GM23338 (cell line): ENCODE measurements at regions not wholly inside any gene's neighbourhood (a gene's known extent, or its start where the extent isn't known, plus 50 kb on each side); places are given as distances from the start of the nearest gene placed in this dataset.

Experiments used
- CREB1 ChIP-seq: fragments of 250-450 bp; sonication (Bioruptor Pico); IDR thresholded peaks from 2 replicates; pipeline ENCODE4 v1.5.0; 2020; ENCODE audit warnings: low read depth, mild to moderate bottlenecking, moderate library complexity
- EZH2 ChIP-seq: fragments of 200-600 bp; sonication (generic); IDR thresholded peaks from one replicate; pipeline ENCODE4 v1.8.0; 2017; ENCODE audit warnings: antibody characterized with exemption, mild to moderate bottlenecking, low read depth; ENCODE audit not compliant: unreplicated experiment
- EZH2phosphoT487 ChIP-seq: fragments of 200-600 bp; sonication (generic); IDR thresholded peaks from one replicate; pipeline ENCODE4 v1.8.1; 2018; ENCODE audit warnings: antibody characterized with exemption; ENCODE audit not compliant: unreplicated experiment
- JUNB ChIP-seq: IDR thresholded peaks from one replicate; pipeline ENCODE4 v1.6.1; 2016; ENCODE audit warnings: antibody characterized with exemption; ENCODE audit not compliant: unreplicated experiment
- NANOG ChIP-seq: IDR thresholded peaks from 2 replicates; pipeline ENCODE4 v1.6.1; 2016; ENCODE audit warnings: antibody characterized with exemption, borderline replicate concordance
- POLR2AphosphoS5 ChIP-seq: IDR thresholded peaks from 2 replicates; pipeline ENCODE4 v1.6.1; 2016; ENCODE audit warnings: antibody characterized with exemption, low read depth
- STAT1 ChIP-seq: IDR thresholded peaks from one replicate; pipeline ENCODE4 v1.6.1; 2016; ENCODE audit warnings: antibody characterized with exemption; ENCODE audit not compliant: unreplicated experiment
- ZNF114 ChIP-seq: fragments of 250-450 bp; sonication (Bioruptor Pico); IDR thresholded peaks from 2 replicates; pipeline ENCODE4 v1.5.0; 2020; ENCODE audit warnings: mild to moderate bottlenecking, moderate library complexity
- ZNF331 ChIP-seq: fragments of 250-450 bp; sonication (Bioruptor Pico); IDR thresholded peaks from 2 replicates; pipeline ENCODE4 v1.5.0; 2020; ENCODE audit warnings: low read depth, mild to moderate bottlenecking, moderate library complexity
- TF ChIP-seq, protein P1 (sequence below), 2 experiments: fragments of 200-600 bp in 1 of 2; sonication (generic) in 1 of 2; conservative IDR thresholded peaks; 2 replicates each; pipeline versions ENCODE4 v1.5.1 to v1.6.1; 2016 to 2017; ENCODE audit warnings: antibody characterized with exemption in 2 of 2, low read depth in 2 of 2, mild to moderate bottlenecking in 2 of 2, moderate library complexity in 1 of 2
- TF ChIP-seq, protein P2 (sequence below): IDR thresholded peaks from one replicate; pipeline ENCODE4 v1.6.1; 2018; ENCODE audit warnings: antibody characterized with exemption; ENCODE audit not compliant: unreplicated experiment
- TF ChIP-seq, protein P3 (sequence below): fragments of 250-450 bp; sonication (Bioruptor Pico); IDR thresholded peaks from 2 replicates; pipeline ENCODE4 v1.5.0; 2020; ENCODE audit warnings: mild to moderate bottlenecking, moderate library complexity
- TF ChIP-seq, protein P4 (sequence below): IDR thresholded peaks from 2 replicates; pipeline ENCODE4 v1.6.1; 2016; ENCODE audit warnings: antibody characterized with exemption

DNA sequence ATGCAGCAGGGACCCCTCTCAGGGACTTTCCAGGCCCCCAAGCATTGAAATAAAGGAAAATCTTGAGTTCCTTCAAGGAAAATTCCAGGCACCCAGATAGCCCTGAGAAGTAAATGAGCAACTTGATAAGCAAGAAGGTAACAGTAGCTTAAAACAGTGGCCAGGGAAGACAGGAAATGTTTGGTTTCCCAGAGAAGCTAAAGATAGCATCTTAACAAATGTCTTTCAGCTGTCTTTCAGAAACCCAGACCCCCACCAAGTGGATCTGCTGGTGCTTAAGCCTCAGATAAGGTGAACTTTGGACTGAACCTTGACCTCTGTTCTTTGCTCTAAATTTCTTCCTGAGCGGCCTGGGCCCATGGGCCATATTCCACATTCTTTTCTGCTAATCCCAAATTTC lies 117.8 kb upstream of the CST7 start:
- TF ChIP-seq POLR2AphosphoS5: no peak
- TF ChIP-seq CREB1 (CRISPR knock-in tag): no peak
- TF ChIP-seq EZH2: no peak
- TF ChIP-seq, protein P1, sequence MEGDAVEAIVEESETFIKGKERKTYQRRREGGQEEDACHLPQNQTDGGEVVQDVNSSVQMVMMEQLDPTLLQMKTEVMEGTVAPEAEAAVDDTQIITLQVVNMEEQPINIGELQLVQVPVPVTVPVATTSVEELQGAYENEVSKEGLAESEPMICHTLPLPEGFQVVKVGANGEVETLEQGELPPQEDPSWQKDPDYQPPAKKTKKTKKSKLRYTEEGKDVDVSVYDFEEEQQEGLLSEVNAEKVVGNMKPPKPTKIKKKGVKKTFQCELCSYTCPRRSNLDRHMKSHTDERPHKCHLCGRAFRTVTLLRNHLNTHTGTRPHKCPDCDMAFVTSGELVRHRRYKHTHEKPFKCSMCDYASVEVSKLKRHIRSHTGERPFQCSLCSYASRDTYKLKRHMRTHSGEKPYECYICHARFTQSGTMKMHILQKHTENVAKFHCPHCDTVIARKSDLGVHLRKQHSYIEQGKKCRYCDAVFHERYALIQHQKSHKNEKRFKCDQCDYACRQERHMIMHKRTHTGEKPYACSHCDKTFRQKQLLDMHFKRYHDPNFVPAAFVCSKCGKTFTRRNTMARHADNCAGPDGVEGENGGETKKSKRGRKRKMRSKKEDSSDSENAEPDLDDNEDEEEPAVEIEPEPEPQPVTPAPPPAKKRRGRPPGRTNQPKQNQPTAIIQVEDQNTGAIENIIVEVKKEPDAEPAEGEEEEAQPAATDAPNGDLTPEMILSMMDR (conservative IDR thresholded peaks at IDR 0.05; ENCODE audit: low read depth in 2 of 2): no peak
- TF ChIP-seq STAT1: no peak
- TF ChIP-seq EZH2phosphoT487: no peak
- TF ChIP-seq ZNF114 (CRISPR knock-in tag): no peak
- no peak for TF ChIP-seq NANOG
- TF ChIP-seq JUNB: no peak
- TF ChIP-seq, protein P2, sequence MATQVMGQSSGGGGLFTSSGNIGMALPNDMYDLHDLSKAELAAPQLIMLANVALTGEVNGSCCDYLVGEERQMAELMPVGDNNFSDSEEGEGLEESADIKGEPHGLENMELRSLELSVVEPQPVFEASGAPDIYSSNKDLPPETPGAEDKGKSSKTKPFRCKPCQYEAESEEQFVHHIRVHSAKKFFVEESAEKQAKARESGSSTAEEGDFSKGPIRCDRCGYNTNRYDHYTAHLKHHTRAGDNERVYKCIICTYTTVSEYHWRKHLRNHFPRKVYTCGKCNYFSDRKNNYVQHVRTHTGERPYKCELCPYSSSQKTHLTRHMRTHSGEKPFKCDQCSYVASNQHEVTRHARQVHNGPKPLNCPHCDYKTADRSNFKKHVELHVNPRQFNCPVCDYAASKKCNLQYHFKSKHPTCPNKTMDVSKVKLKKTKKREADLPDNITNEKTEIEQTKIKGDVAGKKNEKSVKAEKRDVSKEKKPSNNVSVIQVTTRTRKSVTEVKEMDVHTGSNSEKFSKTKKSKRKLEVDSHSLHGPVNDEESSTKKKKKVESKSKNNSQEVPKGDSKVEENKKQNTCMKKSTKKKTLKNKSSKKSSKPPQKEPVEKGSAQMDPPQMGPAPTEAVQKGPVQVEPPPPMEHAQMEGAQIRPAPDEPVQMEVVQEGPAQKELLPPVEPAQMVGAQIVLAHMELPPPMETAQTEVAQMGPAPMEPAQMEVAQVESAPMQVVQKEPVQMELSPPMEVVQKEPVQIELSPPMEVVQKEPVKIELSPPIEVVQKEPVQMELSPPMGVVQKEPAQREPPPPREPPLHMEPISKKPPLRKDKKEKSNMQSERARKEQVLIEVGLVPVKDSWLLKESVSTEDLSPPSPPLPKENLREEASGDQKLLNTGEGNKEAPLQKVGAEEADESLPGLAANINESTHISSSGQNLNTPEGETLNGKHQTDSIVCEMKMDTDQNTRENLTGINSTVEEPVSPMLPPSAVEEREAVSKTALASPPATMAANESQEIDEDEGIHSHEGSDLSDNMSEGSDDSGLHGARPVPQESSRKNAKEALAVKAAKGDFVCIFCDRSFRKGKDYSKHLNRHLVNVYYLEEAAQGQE: no peak
- TF ChIP-seq, protein P3, sequence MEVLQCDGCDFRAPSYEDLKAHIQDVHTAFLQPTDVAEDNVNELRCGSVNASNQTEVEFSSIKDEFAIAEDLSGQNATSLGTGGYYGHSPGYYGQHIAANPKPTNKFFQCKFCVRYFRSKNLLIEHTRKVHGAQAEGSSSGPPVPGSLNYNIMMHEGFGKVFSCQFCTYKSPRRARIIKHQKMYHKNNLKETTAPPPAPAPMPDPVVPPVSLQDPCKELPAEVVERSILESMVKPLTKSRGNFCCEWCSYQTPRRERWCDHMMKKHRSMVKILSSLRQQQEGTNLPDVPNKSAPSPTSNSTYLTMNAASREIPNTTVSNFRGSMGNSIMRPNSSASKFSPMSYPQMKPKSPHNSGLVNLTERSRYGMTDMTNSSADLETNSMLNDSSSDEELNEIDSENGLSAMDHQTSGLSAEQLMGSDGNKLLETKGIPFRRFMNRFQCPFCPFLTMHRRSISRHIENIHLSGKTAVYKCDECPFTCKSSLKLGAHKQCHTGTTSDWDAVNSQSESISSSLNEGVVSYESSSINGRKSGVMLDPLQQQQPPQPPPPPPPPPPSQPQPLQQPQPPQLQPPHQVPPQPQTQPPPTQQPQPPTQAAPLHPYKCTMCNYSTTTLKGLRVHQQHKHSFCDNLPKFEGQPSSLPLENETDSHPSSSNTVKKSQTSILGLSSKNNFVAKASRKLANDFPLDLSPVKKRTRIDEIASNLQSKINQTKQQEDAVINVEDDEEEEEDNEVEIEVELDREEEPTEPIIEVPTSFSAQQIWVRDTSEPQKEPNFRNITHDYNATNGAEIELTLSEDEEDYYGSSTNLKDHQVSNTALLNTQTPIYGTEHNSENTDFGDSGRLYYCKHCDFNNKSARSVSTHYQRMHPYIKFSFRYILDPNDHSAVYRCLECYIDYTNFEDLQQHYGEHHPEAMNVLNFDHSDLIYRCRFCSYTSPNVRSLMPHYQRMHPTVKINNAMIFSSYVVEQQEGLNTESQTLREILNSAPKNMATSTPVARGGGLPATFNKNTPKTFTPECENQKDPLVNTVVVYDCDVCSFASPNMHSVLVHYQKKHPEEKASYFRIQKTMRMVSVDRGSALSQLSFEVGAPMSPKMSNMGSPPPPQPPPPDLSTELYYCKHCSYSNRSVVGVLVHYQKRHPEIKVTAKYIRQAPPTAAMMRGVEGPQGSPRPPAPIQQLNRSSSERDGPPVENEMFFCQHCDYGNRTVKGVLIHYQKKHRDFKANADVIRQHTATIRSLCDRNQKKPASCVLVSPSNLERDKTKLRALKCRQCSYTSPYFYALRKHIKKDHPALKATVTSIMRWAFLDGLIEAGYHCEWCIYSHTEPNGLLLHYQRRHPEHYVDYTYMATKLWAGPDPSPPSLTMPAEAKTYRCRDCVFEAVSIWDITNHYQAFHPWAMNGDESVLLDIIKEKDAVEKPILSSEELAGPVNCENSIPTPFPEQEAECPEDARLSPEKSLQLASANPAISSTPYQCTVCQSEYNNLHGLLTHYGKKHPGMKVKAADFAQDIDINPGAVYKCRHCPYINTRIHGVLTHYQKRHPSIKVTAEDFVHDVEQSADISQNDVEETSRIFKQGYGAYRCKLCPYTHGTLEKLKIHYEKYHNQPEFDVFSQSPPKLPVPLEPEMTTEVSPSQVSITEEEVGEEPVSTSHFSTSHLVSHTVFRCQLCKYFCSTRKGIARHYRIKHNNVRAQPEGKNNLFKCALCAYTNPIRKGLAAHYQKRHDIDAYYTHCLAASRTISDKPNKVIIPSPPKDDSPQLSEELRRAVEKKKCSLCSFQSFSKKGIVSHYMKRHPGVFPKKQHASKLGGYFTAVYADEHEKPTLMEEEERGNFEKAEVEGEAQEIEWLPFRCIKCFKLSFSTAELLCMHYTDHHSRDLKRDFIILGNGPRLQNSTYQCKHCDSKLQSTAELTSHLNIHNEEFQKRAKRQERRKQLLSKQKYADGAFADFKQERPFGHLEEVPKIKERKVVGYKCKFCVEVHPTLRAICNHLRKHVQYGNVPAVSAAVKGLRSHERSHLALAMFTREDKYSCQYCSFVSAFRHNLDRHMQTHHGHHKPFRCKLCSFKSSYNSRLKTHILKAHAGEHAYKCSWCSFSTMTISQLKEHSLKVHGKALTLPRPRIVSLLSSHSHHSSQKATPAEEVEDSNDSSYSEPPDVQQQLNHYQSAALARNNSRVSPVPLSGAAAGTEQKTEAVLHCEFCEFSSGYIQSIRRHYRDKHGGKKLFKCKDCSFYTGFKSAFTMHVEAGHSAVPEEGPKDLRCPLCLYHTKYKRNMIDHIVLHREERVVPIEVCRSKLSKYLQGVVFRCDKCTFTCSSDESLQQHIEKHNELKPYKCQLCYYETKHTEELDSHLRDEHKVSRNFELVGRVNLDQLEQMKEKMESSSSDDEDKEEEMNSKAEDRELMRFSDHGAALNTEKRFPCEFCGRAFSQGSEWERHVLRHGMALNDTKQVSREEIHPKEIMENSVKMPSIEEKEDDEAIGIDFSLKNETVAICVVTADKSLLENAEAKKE: no peak
- TF ChIP-seq, protein P4, sequence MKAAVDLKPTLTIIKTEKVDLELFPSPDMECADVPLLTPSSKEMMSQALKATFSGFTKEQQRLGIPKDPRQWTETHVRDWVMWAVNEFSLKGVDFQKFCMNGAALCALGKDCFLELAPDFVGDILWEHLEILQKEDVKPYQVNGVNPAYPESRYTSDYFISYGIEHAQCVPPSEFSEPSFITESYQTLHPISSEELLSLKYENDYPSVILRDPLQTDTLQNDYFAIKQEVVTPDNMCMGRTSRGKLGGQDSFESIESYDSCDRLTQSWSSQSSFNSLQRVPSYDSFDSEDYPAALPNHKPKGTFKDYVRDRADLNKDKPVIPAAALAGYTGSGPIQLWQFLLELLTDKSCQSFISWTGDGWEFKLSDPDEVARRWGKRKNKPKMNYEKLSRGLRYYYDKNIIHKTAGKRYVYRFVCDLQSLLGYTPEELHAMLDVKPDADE: no peak
- TF ChIP-seq ZNF331 (CRISPR knock-in tag): no peak
